ENCODE measurements at regions not wholly inside any gene's neighbourhood (a gene's known extent, or its start where the extent isn't known, plus 50 kb on each side); places are given as distances from the start of the nearest gene placed in this dataset.

GRCh38 chr6:99064834-99065233, 117.1 kb upstream of the FBXL4 start:
- no peak overlapping the region for H3K4me3 ChIP-seq (ENCODE audit: low read length)
- H3K4me1 ChIP-seq (ENCODE audit: control insufficient read depth, low read length): no peaks in the 10 kb centered on the region
- H3K36me3 ChIP-seq (ENCODE audit: control insufficient read depth, low read length): no peaks in the 10 kb centered on the region
- no peaks in the 10 kb centered on the region for H3K27me3 ChIP-seq (ENCODE audit: control insufficient read depth, low read length)
- H3K79me2 ChIP-seq (ENCODE audit: control insufficient read depth, low read length): no peaks in the 10 kb centered on the region
- no peaks in the 10 kb centered on the region for H3K9me2 ChIP-seq (replicated peaks; ENCODE audit: control insufficient read depth, low read length)
- no peak overlapping the region for H3K27ac ChIP-seq (ENCODE audit: low read depth, low read length)
- TF ChIP-seq EZH2phosphoT487 (IDR thresholded peaks at IDR 0.05; ENCODE audit: borderline replicate concordance, low read length) (no peak), CTCF (IDR thresholded peaks at IDR 0.05; ENCODE audit: low read depth, low read length, poor library complexity, severe bottlenecking) (no peak)
- H3F3A ChIP-seq (ENCODE audit: control insufficient read depth, insufficient read depth): no peaks in the 10 kb centered on the region
- no peaks in the 10 kb centered on the region for H4K20me1 ChIP-seq (ENCODE audit: control insufficient read depth, insufficient read depth, low read depth, low read length)
- H3K9me3 ChIP-seq (ENCODE audit: control insufficient read depth, insufficient read depth, low read length): no peaks in the 10 kb centered on the region
- H3K4me2 ChIP-seq (ENCODE audit: low read length): no peak overlapping the region

GRCh38 chr6:99036672-99037071, 88.9 kb upstream of the FBXL4 start:
- H3K4me3 ChIP-seq (ENCODE audit: low read length): no peak overlapping the region
- H3K9me2 ChIP-seq (replicated peaks; ENCODE audit: control insufficient read depth, low read length): no peaks in the 10 kb centered on the region
- no peaks in the 10 kb centered on the region for H3K4me1 ChIP-seq (ENCODE audit: control insufficient read depth, low read length)
- H3F3A ChIP-seq (ENCODE audit: control insufficient read depth, insufficient read depth): no peaks in the 10 kb centered on the region
- H3K79me2 ChIP-seq (ENCODE audit: control insufficient read depth, low read length): no peaks in the 10 kb centered on the region
- no peak for TF ChIP-seq CTCF (IDR thresholded peaks at IDR 0.05; ENCODE audit: low read depth, low read length, poor library complexity, severe bottlenecking)
- H3K27me3 ChIP-seq (ENCODE audit: control insufficient read depth, low read length): no peaks in the 10 kb centered on the region
- H3K9me3 ChIP-seq (ENCODE audit: control insufficient read depth, insufficient read depth, low read length): no peaks in the 10 kb centered on the region
- H4K20me1 ChIP-seq (ENCODE audit: control insufficient read depth, insufficient read depth, low read depth, low read length): no peaks in the 10 kb centered on the region
- no peaks in the 10 kb centered on the region for H3K36me3 ChIP-seq (ENCODE audit: control insufficient read depth, low read length)
- no peak overlapping the region for H3K4me2 ChIP-seq (ENCODE audit: low read length)
- H3K27ac ChIP-seq (ENCODE audit: low read depth, low read length): no peak overlapping the region

- Histone ChIP-seq H3K4me3 (ENCODE audit: low read length) (no peak overlapping the region), H3K36me3 (ENCODE audit: control insufficient read depth, low read length) (no peaks in the 10 kb centered on the region), H3K9me2 (replicated peaks; ENCODE audit: control insufficient read depth, low read length) (no peaks in the 10 kb centered on the region), H3F3A (ENCODE audit: control insufficient read depth, insufficient read depth) (no peaks in the 10 kb centered on the region), H3K9me3 (ENCODE audit: control insufficient read depth, insufficient read depth, low read length) (no peaks in the 10 kb centered on the region), H3K4me1 (ENCODE audit: control insufficient read depth, low read length) (no peaks in the 10 kb centered on the region), H3K79me2 (ENCODE audit: control insufficient read depth, low read length) (no peaks in the 10 kb centered on the region), H4K20me1 (ENCODE audit: control insufficient read depth, insufficient read depth, low read depth, low read length) (no peaks in the 10 kb centered on the region), H3K4me2 (ENCODE audit: low read length) (no peak overlapping the region), H3K27me3 (ENCODE audit: control insufficient read depth, low read length) (no peaks in the 10 kb centered on the region), H3K27ac (ENCODE audit: low read depth, low read length) (no peak overlapping the region)
- no peak for TF ChIP-seq EZH2phosphoT487 (IDR thresholded peaks at IDR 0.05; ENCODE audit: borderline replicate concordance, low read length)
- no peak for TF ChIP-seq CTCF (IDR thresholded peaks at IDR 0.05; ENCODE audit: low read depth, low read length, poor library complexity, severe bottlenecking)
Measured at GRCh38 chr6:99032396-99032795, 84.7 kb upstream of the FBXL4 start.

GRCh38 chr6:99031957-99032356, 84.2 kb upstream of the FBXL4 start:
- no peaks in the 10 kb centered on the region for H3F3A ChIP-seq (ENCODE audit: control insufficient read depth, insufficient read depth)
- no peak overlapping the region for H3K4me3 ChIP-seq (ENCODE audit: low read length)
- H3K4me1 ChIP-seq (ENCODE audit: control insufficient read depth, low read length): no peaks in the 10 kb centered on the region
- no peak overlapping the region for H3K4me2 ChIP-seq (ENCODE audit: low read length)
- no peaks in the 10 kb centered on the region for H3K9me3 ChIP-seq (ENCODE audit: control insufficient read depth, insufficient read depth, low read length)
- TF ChIP-seq CTCF (IDR thresholded peaks at IDR 0.05; ENCODE audit: low read depth, low read length, poor library complexity, severe bottlenecking): no peak
- TF ChIP-seq EZH2phosphoT487 (IDR thresholded peaks at IDR 0.05; ENCODE audit: borderline replicate concordance, low read length): no peak
- no peaks in the 10 kb centered on the region for H3K27me3 ChIP-seq (ENCODE audit: control insufficient read depth, low read length)
- H3K36me3 ChIP-seq (ENCODE audit: control insufficient read depth, low read length): no peaks in the 10 kb centered on the region
- no peaks in the 10 kb centered on the region for H4K20me1 ChIP-seq (ENCODE audit: control insufficient read depth, insufficient read depth, low read depth, low read length)
- H3K79me2 ChIP-seq (ENCODE audit: control insufficient read depth, low read length): no peaks in the 10 kb centered on the region
- H3K27ac ChIP-seq (ENCODE audit: low read depth, low read length): no peak overlapping the region
- H3K9me2 ChIP-seq (replicated peaks; ENCODE audit: control insufficient read depth, low read length): no peaks in the 10 kb centered on the region
